ENCODE measurements at regions not wholly inside any gene's neighbourhood (a gene's known extent, or its start where the extent isn't known, plus 50 kb on each side); places are given as distances from the start of the nearest gene placed in this dataset.

GRCh38 chr10:130246113-130246512 is 109.9 kb downstream of the GLRX3 start:
- TF ChIP-seq CTCF (IDR thresholded peaks at IDR 0.05; ENCODE audit: low read depth, low read length) (no peak), EZH2phosphoT487 (IDR thresholded peaks at IDR 0.05; ENCODE audit: low read depth) (no peak)

Measured in OCI-LY3 (cell line).